Loucy (cell line): ENCODE measurements at regions not wholly inside any gene's neighbourhood (a gene's known extent, or its start where the extent isn't known, plus 50 kb on each side); places are given as distances from the start of the nearest gene placed in this dataset.

Experiments used
- H2AFZ ChIP-seq: fragments of 200-600 bp; sonication (generic); 2 replicates; pipeline ENCODE4 v1.6.0; 2016; ENCODE audit warnings: antibody characterized with exemption, mild to moderate bottlenecking, low read length, moderate library complexity
- H3F3A ChIP-seq: fragments of 200-600 bp; 2 replicates; pipeline ENCODE4 v1.6.0; 2016; ENCODE audit warnings: antibody characterized with exemption, low read depth, mild to moderate bottlenecking
- H3K27me3 ChIP-seq: fragments of 200-600 bp; sonication (generic); 2 replicates; pipeline ENCODE4 v1.6.1; 2014; ENCODE audit warnings: low read length, mild to moderate bottlenecking; ENCODE audit not compliant: insufficient read depth, poor library complexity, severe bottlenecking
- H3K36me3 ChIP-seq: fragments of 200-600 bp; sonication (generic); 2 replicates; pipeline ENCODE4 v1.6.1; 2016; ENCODE audit warnings: low read length; ENCODE audit not compliant: insufficient read depth
- H3K4me1 ChIP-seq: fragments of 200-600 bp; sonication (generic); 2 replicates; pipeline ENCODE4 v1.5.1; 2014; ENCODE audit warnings: low read length, mild to moderate bottlenecking; ENCODE audit not compliant: insufficient read depth, poor library complexity, severe bottlenecking
- H3K4me2 ChIP-seq: fragments of 200-600 bp; sonication (generic); 2 replicates; pipeline ENCODE4 v1.6.0; 2014; ENCODE audit warnings: antibody characterized with exemption, low read length, low read depth, mild to moderate bottlenecking; ENCODE audit not compliant: poor library complexity, severe bottlenecking
- H3K4me3 ChIP-seq: fragments of 200-600 bp; sonication (generic); 2 replicates; pipeline ENCODE4 v1.5.1; 2014; ENCODE audit warnings: low read length, mild to moderate bottlenecking, mixed read lengths; ENCODE audit not compliant: poor library complexity, severe bottlenecking
- H3K79me2 ChIP-seq: fragments of 200-600 bp; sonication (generic); 2 replicates; pipeline ENCODE4 v1.6.1; 2014; ENCODE audit warnings: low read length; ENCODE audit not compliant: insufficient read depth
- H3K9ac ChIP-seq: fragments of 200-600 bp; sonication (generic); 2 replicates; pipeline ENCODE4 v1.6.0; 2014; ENCODE audit warnings: mild to moderate bottlenecking, low read depth, low read length, moderate library complexity; ENCODE audit not compliant: poor library complexity, severe bottlenecking
- H3K9me2 ChIP-seq: fragments of 200-600 bp; sonication (generic); replicated peaks from 2 replicates; pipeline ENCODE4 v1.6.1; 2016; ENCODE audit warnings: low read depth, low read length, mixed read lengths
- H3K9me3 ChIP-seq: fragments of 200-600 bp; sonication (generic); 2 replicates; pipeline ENCODE4 v1.6.1; 2014; ENCODE audit warnings: mild to moderate bottlenecking, antibody characterized with exemption, low read length, low read depth; ENCODE audit not compliant: insufficient read depth
- H4K20me1 ChIP-seq: fragments of 200-600 bp; sonication (generic); 2 replicates; pipeline ENCODE4 v1.6.0; 2014; ENCODE audit warnings: antibody characterized with exemption, low read length, mild to moderate bottlenecking; ENCODE audit not compliant: insufficient read depth, poor library complexity, severe bottlenecking
- CTCF ChIP-seq: fragments of 200-600 bp; sonication (generic); conservative IDR thresholded peaks from 2 replicates; pipeline ENCODE4 v1.5.1; 2014; ENCODE audit warnings: mild to moderate bottlenecking, antibody characterized with exemption, low read length
- EZH2phosphoT487 ChIP-seq: fragments of 200-600 bp; IDR thresholded peaks from 2 replicates; pipeline ENCODE4 v1.6.1; 2018; ENCODE audit warnings: antibody characterized with exemption, mild to moderate bottlenecking, moderate library complexity, borderline replicate concordance

DNA sequence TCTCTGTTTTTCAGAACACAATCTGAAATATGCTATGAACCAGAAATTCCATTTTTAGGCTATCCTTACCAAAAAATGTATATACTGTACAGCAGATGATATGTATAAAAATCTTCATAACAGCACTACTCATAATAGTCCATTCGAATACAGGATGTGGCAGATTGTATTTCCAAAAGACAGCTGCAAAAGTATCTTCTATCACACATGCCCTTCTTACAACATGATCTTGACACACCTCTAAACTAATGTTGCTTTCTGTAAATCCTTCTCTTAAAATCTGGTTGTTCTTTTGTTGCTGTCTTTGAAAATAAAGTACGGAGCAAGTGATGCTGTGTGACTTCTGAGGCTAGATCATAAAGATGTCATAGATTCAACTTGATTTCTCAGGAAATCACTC is 409.9 kb upstream of the LUZP2 start:
- H3K79me2 ChIP-seq = no peaks in the 10 kb centered on the region
- H3K9ac ChIP-seq = no peak overlapping the region
- TF ChIP-seq CTCF (no peak), EZH2phosphoT487 (no peak)
- H3K9me3 ChIP-seq = no peaks in the 10 kb centered on the region
- no peaks in the 10 kb centered on the region for H3F3A ChIP-seq
- no peaks in the 10 kb centered on the region for H3K27me3 ChIP-seq
- H3K4me3 ChIP-seq = no peak overlapping the region
- no peaks in the 10 kb centered on the region for H3K36me3 ChIP-seq
- H2AFZ ChIP-seq = no peak overlapping the region
- H4K20me1 ChIP-seq = no peaks in the 10 kb centered on the region
- no peaks in the 10 kb centered on the region for H3K9me2 ChIP-seq
- H3K4me1 ChIP-seq = no peaks in the 10 kb centered on the region
- H3K4me2 ChIP-seq = no peak overlapping the region

DNA sequence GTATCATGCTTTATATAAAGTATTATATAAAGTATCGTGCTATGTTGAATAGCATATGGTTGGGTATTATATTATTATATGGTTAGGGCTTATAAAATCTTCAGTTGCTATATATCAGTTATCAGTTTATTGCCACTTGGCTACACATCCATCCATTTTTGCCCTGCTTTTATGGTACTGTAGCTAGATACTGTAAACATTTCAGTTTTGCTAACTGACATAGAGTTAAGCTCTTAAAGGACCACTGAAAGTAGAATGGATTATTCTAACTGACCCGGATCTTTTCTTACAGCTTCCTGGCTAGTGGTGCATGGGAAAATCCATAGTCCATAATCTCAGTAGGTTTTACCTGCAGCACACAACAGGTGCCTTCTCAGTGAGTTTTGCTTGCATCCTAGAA is 405.3 kb upstream of the LUZP2 start:
- H4K20me1 ChIP-seq = no peaks in the 10 kb centered on the region
- H3K9me3 ChIP-seq = no peaks in the 10 kb centered on the region
- no peaks in the 10 kb centered on the region for H3K79me2 ChIP-seq
- no peaks in the 10 kb centered on the region for H3K36me3 ChIP-seq
- no peak overlapping the region for H2AFZ ChIP-seq
- H3K27me3 ChIP-seq = no peaks in the 10 kb centered on the region
- no peaks in the 10 kb centered on the region for H3K4me1 ChIP-seq
- H3K9me2 ChIP-seq = no peaks in the 10 kb centered on the region
- no peak overlapping the region for H3K9ac ChIP-seq
- H3F3A ChIP-seq = no peaks in the 10 kb centered on the region
- no peak overlapping the region for H3K4me3 ChIP-seq
- no peak for TF ChIP-seq CTCF
- no peak for TF ChIP-seq EZH2phosphoT487
- no peak overlapping the region for H3K4me2 ChIP-seq

DNA sequence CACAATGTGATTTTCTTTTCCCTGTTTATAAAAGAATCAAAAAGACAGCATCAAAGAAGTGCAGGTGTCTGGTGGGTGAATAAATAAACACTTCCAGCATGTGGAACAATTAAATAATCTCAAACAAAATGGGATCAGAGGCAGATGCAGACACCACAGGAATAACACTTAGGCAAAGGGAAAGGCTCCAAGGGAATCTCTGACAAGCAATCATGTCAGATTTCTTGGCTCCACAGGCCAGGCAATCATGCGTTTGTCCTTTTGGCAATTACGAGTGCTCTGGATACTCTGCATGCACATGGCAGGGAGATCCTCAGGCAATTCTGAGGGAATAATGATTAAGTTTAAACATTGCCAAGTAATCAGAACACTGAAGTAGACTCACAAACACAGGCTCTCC is 403.5 kb upstream of the LUZP2 start:
- no peaks in the 10 kb centered on the region for H3K27me3 ChIP-seq
- H3K79me2 ChIP-seq = no peaks in the 10 kb centered on the region
- TF ChIP-seq EZH2phosphoT487 (no peak), CTCF (no peak)
- no peaks in the 10 kb centered on the region for H3F3A ChIP-seq
- no peak overlapping the region for H3K4me3 ChIP-seq
- peak overlapping the region; percentile 43 for H3K4me2 ChIP-seq
- no peaks in the 10 kb centered on the region for H3K9me2 ChIP-seq
- no peaks in the 10 kb centered on the region for H3K4me1 ChIP-seq
- H3K9me3 ChIP-seq = no peaks in the 10 kb centered on the region
- H3K36me3 ChIP-seq = no peaks in the 10 kb centered on the region
- H3K9ac ChIP-seq = no peak overlapping the region
- H4K20me1 ChIP-seq = no peaks in the 10 kb centered on the region
- peak overlapping the region; percentile 62 for H2AFZ ChIP-seq
